Stomach (tissue), 8 donors: ENCODE measurements at regions not wholly inside any gene's neighbourhood (a gene's known extent, or its start where the extent isn't known, plus 50 kb on each side); places are given as distances from the start of the nearest gene placed in this dataset.

Experiments used
- DNase-seq, 2 donors: peaks; one replicate each; pipeline versions ENCODE4 v3.0.0 to v3.0.0-alpha.2; 2013 to 2019
- H3K27ac ChIP-seq, 5 donors: fragments of 200-600 bp in 4 of 5; sonication (generic) in 4 of 5; one replicate each; pipeline ENCODE4 v1.5.1; 2013 to 2019; ENCODE audit warnings: mild to moderate bottlenecking in 1 of 5, moderate library complexity in 1 of 5
- H3K27me3 ChIP-seq, 3 donors: fragments of 200-600 bp; sonication (generic); one replicate each; pipeline ENCODE4 v1.5.1; 2017 to 2019; ENCODE audit warnings: mixed run types in 1 of 3
- H3K36me3 ChIP-seq, 4 donors: fragments of 200-600 bp; sonication (generic); 1 replicate in 3 of 4; 2 replicates in 1 of 4; pipeline ENCODE4 v1.5.1; 2016 to 2019
- H3K4me1 ChIP-seq, 4 donors: fragments of 200-600 bp; sonication (generic); one replicate each; pipeline ENCODE4 v1.5.1; 2016 to 2019
- H3K4me3 ChIP-seq, 4 donors: fragments of 200-600 bp; sonication (generic) in 3 of 4; one replicate each; pipeline ENCODE4 v1.5.1; 2016 to 2019; ENCODE audit warnings: mild to moderate bottlenecking in 1 of 4
- H3K9me3 ChIP-seq, 4 donors: fragments of 200-600 bp; sonication (generic); one replicate each; pipeline ENCODE4 v1.5.1; 2016 to 2019
- CTCF ChIP-seq, 7 experiments: fragments of 450-650 bp in 4 of 7; fragments of 200-600 bp in 3 of 7; sonication (generic) in 3 of 7; IDR thresholded peaks; one replicate each; pipeline ENCODE4 v1.5.1; 2016 to 2019; ENCODE audit warnings: antibody characterized with exemption in 7 of 7, control low read depth in 2 of 7, mild to moderate bottlenecking in 1 of 7
- EP300 ChIP-seq: sonication (generic); formaldehyde crosslinking; IDR thresholded peaks from one replicate; pipeline ENCODE4 v1.6.1; 2017; ENCODE audit warnings: antibody characterized with exemption
- POLR2A ChIP-seq, 4 donors: fragments of 450-650 bp; IDR thresholded peaks; one replicate each; pipeline ENCODE4 v1.6.1; 2016; ENCODE audit warnings: antibody characterized with exemption in 4 of 4, control low read depth in 2 of 4, mild to moderate bottlenecking in 1 of 4, moderate library complexity in 1 of 4
- POLR2AphosphoS5 ChIP-seq, 3 donors: sonication (generic); formaldehyde crosslinking; IDR thresholded peaks; one replicate each; pipeline ENCODE4 v1.6.1; 2016; ENCODE audit warnings: antibody characterized with exemption in 3 of 3
- WGBS, 5 donors: extraction: QIAGEN DNeasy Blood & Tissue Kit in 3 of 5; methylation state at CpG; one replicate each; pipeline versions ENCODE4 v1.1.5 to v1.1.7; 2013 to 2018; 5-methylcytosine and 5-hydroxymethylcytosine counted together
- intact Hi-C: fragments of 100-400 bp; cut with DNase I; formaldehyde crosslinking; loops from one replicate; pipeline ENCODE4 v1.15.1; 2023; ENCODE audit warnings: low total_unique reads
- donor health status: healthy with polysubstance abuse.
- donor health status: Bipolar disorder and iron deficiency.
- donor health status: healthy.

DNA sequence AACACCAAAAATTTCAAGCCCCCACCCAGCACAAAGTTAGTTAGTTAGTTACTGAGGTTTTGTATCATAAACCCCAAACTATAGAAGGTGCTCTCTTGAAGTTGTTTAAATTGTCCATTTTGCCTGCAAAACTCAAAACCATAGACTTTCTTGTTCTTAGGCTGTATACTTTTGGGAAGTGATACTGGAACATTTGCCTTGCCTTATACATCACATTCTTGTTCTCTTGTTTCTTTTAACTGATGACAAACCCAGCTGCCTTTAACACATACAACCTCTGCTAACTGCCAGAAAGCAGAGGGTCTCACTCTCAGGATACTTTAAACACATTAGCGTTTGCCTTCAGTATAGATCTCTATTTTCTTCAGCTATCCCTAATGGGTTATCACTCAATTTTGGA is 570.5 kb downstream of the MRPL39 start:
- intact Hi-C loops, result no loop called here
- Histone ChIP-seq H3K4me1 (no peaks in the 10 kb centered on the region), H3K9me3 (no peaks in the 10 kb centered on the region), H3K27ac (no peak overlapping the region), H3K27me3 (no peaks in the 10 kb centered on the region), H3K36me3 (no peaks in the 10 kb centered on the region), H3K4me3 (no peak overlapping the region)
- 52 to 95% (median 77%) methylated on average over 1 of the region's 1 CpG for WGBS, 5 donors
- no peak for DNase-seq
- TF ChIP-seq POLR2A (IDR thresholded peaks at IDR 0.05) (no peak), POLR2AphosphoS5 (IDR thresholded peaks at IDR 0.05) (no peak), EP300 (no peak), CTCF (IDR thresholded peaks at IDR 0.05) (no peak)

- no peak for DNase-seq
- 53 to 81% (median 71%) methylated on average over 5 of the region's 5 CpGs for WGBS, 5 donors
- Histone ChIP-seq H3K4me3 (no peak overlapping the region), H3K4me1 (no peaks in the 10 kb centered on the region), H3K36me3 (no peaks in the 10 kb centered on the region), H3K27me3 (no peaks in the 10 kb centered on the region), H3K27ac (no peak overlapping the region), H3K9me3 (no peaks in the 10 kb centered on the region)
- TF ChIP-seq POLR2AphosphoS5 (IDR thresholded peaks at IDR 0.05) (no peak), CTCF (IDR thresholded peaks at IDR 0.05) (no peak), POLR2A (IDR thresholded peaks at IDR 0.05) (no peak), EP300 (no peak)
- intact Hi-C loops, result no loop called here
Observed at GRCh38 chr21:25031750-25032149, 575.5 kb downstream of the MRPL39 start.

DNA sequence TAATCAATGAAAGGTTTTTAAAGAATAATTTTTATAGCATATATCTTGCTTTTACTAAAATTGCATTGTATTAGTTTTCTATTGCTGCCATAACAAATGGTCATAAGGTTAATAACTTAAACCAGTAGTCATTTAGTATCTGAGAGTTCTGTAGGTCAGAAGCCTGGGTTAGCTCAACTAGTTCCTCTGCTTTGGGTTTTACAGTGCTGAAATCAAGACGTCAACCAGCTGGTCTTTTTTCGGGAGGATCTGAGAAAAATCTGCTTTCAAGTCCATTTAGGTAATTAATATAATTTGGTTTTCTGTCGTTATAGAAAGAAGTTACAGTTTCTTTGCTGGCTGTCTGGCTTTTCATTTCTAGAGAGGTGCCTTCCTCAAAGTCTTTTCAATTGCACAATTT is 577.7 kb downstream of the MRPL39 start:
- Histone ChIP-seq H3K4me3 (no peak overlapping the region), H3K4me1 (no peaks in the 10 kb centered on the region), H3K27me3 (no peaks in the 10 kb centered on the region), H3K36me3 (no peaks in the 10 kb centered on the region), H3K27ac (no peak overlapping the region), H3K9me3 (no peaks in the 10 kb centered on the region)
- intact Hi-C loops, result no loop called here
- no peak for DNase-seq
- WGBS, 5 donors, result 40 to 50% (median 44%) methylated on average over 3 of the region's 3 CpGs
- TF ChIP-seq CTCF (IDR thresholded peaks at IDR 0.05) (no peak), EP300 (no peak), POLR2A (IDR thresholded peaks at IDR 0.05) (no peak), POLR2AphosphoS5 (IDR thresholded peaks at IDR 0.05) (no peak)

- intact Hi-C loops, result no loop called here
Observed at GRCh38 chr21:25025596-25025995, 581.7 kb downstream of the MRPL39 start.

More at GRCh38 chr21:25025596-25025995, 581.7 kb downstream of the MRPL39 start:
- DNase-seq, result no peak
- Histone ChIP-seq H3K4me3 (no peak overlapping the region), H3K36me3 (no peaks in the 10 kb centered on the region), H3K27me3 (no peaks in the 10 kb centered on the region), H3K9me3 (no peaks in the 10 kb centered on the region), H3K27ac (no peak overlapping the region), H3K4me1 (no peaks in the 10 kb centered on the region)
- TF ChIP-seq EP300, result no peak
- TF ChIP-seq POLR2A (IDR thresholded peaks at IDR 0.05), result no peak
- TF ChIP-seq CTCF (IDR thresholded peaks at IDR 0.05), result no peak
- TF ChIP-seq POLR2AphosphoS5 (IDR thresholded peaks at IDR 0.05), result no peak
- 80 to 90% (median 85%) methylated on average over 2 of the region's 2 CpGs for WGBS, 5 donors
